Embryonic facial prominence (tissue), 1 donor: ENCODE measurements at regions not wholly inside any gene's neighbourhood (a gene's known extent, or its start where the extent isn't known, plus 50 kb on each side); places are given as distances from the start of the nearest gene placed in this dataset.

Experiments
- DNase-seq: peaks from one replicate; pipeline ENCODE4 v3.0.0-alpha.2; 2016; ENCODE audit errors: extremely low spot score

- DNase-seq, result no peak
Measured at GRCh38 chr2:128534688-128535392, 216.2 kb upstream of the HS6ST1 start.

GRCh38 chr2:128535953-128536352 is 217.3 kb upstream of the HS6ST1 start:
- no peak for DNase-seq

- no peak for DNase-seq
Measured at GRCh38 chr2:128536925-128537620, 218.4 kb upstream of the HS6ST1 start.

GRCh38 chr2:128537646-128538045 is 219.0 kb upstream of the HS6ST1 start:
- DNase-seq, result no peak

- no peak for DNase-seq
Measured at GRCh38 chr2:128538396-128538795, 219.7 kb upstream of the HS6ST1 start.

- DNase-seq, result no peak
Measured at GRCh38 chr2:128540670-128541069, 222.0 kb upstream of the HS6ST1 start.

GRCh38 chr2:128541448-128541847 is 222.8 kb upstream of the HS6ST1 start:
- DNase-seq, result no peak

- no peak for DNase-seq
Measured at GRCh38 chr2:128543036-128543435, 224.4 kb upstream of the HS6ST1 start.

- DNase-seq, result no peak
Measured at GRCh38 chr2:128543646-128544045, 225.0 kb upstream of the HS6ST1 start.

GRCh38 chr2:128544321-128545037 is 225.8 kb upstream of the HS6ST1 start:
- DNase-seq, result no peak

- no peak for DNase-seq
Measured at GRCh38 chr2:128545085-128545484, 226.4 kb upstream of the HS6ST1 start.

- no peak for DNase-seq
Measured at GRCh38 chr2:128545829-128546228, 227.2 kb upstream of the HS6ST1 start.

- no peak for DNase-seq
Measured at GRCh38 chr2:128547667-128548066, 229.0 kb upstream of the HS6ST1 start.

GRCh38 chr2:128548461-128548891 is 229.8 kb upstream of the HS6ST1 start:
- DNase-seq, result no peak

GRCh38 chr2:128549094-128549493 is 230.4 kb upstream of the HS6ST1 start:
- no peak for DNase-seq

GRCh38 chr2:128549646-128550260 is 231.1 kb upstream of the HS6ST1 start:
- no peak for DNase-seq

- no peak for DNase-seq
Measured at GRCh38 chr2:128550389-128550788, 231.7 kb upstream of the HS6ST1 start.

- no peak for DNase-seq
Measured at GRCh38 chr2:128550801-128551416, 232.2 kb upstream of the HS6ST1 start.

GRCh38 chr2:128551435-128551834 is 232.8 kb upstream of the HS6ST1 start:
- no peak for DNase-seq

GRCh38 chr2:128552141-128552805 is 233.6 kb upstream of the HS6ST1 start:
- no peak for DNase-seq

- DNase-seq, result no peak
Measured at GRCh38 chr2:128552806-128553551, 234.3 kb upstream of the HS6ST1 start.
